ENCODE measurements at regions not wholly inside any gene's neighbourhood (a gene's known extent, or its start where the extent isn't known, plus 50 kb on each side); places are given as distances from the start of the nearest gene placed in this dataset.
"Not testable (repeated sequence)": the region's sequence is repeated elsewhere in the genome, so short reads cannot be mapped to it uniquely, and the experiment has no call there.

DNA sequence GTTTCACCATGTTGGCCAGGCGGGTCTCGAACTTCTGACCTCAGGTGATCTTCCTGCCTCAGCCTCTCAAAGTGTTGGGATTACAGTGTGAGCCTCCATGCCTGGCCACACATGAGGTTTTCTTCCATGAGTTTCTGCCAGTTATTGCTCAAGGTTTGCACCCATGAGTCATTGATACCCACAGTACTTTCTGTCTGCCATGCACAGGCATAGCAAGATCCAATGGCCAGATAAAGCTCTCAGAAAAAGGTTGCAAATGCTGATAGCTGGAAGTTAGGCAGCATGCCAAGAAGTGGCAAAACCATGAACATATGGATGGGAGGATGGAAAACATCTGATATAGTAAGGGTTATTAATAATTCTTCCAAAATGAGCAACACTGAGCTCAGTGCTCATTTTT, 298.7 kb upstream of the NRG3 start:
- no peak for DNase-seq (ENCODE audit: low read depth in 3 of 3)

DNA sequence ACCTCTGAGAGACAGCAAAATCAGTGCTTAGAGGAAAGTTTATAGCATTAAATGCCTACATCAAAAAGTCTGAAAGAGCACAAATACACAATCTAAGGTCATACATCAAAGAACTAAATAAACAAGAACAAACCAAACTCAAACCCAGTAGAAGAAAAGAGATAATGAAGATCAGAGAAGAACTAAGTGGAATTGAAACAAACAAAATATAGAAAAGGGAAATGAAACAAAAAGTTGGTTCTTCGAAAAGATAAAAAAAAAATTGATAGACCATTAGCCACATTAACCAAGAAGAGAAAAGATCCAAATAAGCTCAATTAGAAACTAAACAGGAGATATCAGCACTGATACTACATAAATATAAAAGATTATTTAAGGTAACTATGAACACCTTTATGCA, 280.0 kb upstream of the NRG3 start:
- DNase-seq (ENCODE audit: low read depth in 3 of 3), result no peak

DNA sequence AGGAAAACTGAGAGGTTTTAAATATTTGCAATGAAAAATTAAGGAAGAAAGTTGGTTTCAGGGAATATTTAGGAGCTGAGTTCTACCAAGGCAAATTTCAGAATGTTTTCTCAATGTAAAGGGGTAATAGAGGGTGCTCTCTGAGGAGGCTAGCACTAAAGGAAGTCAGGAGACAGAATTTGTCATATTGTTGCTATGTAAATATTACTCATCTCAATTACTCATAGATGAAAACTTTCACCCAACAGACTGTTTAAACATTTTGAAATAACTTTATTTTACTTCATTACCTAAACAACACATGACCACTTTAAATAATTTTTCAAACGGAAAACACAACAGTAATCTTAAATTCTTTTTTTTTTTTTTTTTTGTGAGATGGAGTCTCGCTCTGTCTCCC, 274.8 kb upstream of the NRG3 start:
- DNase-seq (ENCODE audit: low read depth in 3 of 3), result no peak

DNA sequence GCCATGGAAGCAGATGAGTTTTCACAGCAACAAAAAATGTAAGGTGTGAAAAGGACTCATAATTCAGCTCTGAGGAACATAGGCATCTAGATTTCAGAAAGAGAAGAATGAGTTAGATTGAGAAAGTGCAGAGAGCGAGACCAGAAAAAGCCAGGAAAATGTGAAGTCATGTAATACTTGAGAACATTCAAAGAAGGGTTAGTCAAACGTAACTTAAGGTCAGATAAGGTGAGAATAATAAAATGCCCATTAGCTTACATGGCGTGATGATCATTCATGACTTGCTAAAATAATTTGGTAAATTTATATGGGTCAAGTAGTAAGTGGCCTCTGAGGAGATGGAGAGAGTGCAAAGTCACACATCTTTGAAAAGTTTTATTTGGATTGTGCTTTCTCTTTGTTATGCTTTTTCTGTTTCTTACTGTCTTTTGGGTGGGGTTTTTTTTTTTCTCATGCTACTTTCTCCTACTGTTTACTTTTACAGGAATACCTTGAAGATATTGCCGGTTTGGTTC, 271.8 kb upstream of the NRG3 start:
- no peak for DNase-seq (ENCODE audit: low read depth in 3 of 3)

DNA sequence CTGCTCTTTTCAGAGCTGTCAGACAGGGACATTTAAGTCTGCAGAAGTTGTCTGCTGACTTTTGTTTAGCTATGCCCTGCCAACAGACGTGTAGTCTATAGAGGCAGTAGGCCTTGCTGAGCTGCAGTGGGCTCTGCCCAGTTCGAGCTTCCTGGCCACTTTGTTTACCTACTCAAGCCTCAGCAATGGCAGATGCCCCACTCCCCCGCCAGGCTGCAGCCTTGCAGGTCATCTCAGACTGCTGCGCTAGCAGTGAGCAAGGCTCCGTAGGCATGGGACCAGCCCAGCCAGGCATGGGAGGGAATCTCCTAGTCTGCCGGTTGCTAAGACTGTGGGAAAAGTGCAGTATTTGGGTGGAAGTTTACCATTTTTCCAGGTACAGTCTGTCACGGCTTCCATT, 230.5 kb upstream of the NRG3 start:
- not testable (repeated sequence) for DNase-seq (ENCODE audit: low read depth in 3 of 3)

DNA sequence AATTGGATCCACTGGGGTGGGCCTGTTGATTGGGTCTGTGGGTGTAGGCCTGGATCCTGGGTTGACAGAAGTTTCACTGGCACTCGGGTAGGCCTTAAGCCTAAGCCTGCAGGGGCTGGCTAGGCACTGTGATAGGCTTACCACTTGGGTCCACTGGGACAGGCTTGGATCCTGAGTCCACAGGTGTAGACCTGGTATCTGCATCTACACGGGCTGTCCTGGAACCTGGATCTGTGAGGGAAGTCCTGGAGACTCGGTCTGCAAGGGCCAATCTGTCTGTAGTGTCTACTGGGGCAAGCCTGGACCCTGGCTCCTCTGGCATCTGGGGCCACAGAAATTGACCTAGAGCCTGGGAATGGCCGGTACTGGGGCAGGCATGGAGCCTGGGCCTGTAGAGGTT, 219.0 kb upstream of the NRG3 start:
- no peak for DNase-seq (ENCODE audit: low read depth in 3 of 3)

DNA sequence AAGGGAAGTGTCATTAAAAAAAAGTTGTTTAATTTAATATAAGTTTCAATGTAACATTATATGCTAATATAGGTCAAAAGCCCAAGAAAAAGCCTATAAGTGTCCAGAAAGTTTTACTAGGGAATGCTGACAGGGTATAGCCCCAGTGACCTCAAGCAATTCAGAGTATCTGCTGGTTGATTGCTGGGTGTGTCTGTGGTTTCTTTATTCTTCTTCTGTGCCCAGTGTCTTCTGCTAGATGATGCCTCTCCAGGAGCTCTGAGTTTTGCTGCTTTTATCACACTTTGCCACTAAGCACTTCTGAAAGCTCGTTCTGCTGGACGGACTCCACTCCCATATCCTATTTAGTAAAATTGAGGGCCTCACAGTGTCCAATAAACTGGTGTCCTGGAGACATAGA, 212.2 kb upstream of the NRG3 start:
- no peak for DNase-seq (ENCODE audit: low read depth in 3 of 3)

DNA sequence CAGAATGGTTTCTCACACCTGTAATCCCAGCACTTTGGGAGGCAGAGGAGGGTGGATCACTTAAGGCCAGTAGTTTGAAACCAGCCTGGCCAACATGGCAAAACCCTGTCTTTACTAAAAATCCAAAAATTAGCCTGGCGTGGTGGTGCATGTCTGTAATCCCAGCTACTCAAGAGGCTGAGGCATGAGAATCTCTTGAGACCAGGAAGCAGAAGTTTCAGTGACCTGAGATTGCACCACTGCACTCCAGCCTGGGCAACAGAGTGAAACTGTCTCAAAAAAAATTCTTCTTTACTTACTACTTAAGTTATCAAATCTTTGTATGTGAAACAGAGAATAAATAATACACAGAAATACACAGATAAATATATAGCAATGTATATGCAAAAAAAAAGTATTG, 210.2 kb upstream of the NRG3 start:
- not testable (repeated sequence) for DNase-seq (ENCODE audit: low read depth in 3 of 3)

DNA sequence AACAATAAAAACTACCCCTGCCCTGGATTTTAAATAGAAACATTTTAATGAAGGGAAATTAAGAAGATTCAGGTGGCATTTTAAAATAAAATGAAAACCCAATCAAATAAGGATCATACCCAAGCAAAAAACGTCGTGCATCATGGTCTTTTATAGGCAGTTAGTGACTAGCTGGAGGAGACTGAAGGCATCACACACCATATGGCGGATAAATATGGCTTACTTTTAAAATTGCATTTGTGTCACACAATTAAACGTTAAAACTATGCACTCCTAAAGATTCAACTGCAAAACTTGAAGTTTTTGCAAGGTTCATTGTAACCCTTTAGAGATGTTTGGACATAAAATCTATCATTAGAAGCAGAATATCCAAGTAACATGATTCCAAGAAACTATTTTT, 200.1 kb upstream of the NRG3 start:
- DNase-seq (ENCODE audit: low read depth in 3 of 3), result no peak

DNA sequence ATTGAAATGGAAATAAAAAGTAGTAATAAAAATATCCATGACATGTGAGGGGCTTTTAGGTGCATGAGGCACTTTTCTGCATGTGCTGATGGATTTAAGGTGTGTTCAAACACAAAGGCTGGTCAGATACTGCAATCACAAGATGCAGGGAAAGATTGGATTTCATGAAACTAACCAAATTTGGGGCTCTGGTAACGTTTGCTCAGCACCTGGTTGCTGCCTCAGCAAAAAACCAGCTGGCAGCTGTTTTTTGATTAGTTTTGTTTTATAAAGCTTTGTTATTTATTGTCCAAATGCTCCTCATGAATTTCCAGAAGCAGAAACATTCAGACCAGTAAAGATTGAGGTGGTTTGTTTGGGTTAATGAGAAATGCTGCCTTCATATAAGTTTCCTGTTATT, 195.7 kb upstream of the NRG3 start:
- DNase-seq (ENCODE audit: low read depth in 3 of 3), result no peak

DNA sequence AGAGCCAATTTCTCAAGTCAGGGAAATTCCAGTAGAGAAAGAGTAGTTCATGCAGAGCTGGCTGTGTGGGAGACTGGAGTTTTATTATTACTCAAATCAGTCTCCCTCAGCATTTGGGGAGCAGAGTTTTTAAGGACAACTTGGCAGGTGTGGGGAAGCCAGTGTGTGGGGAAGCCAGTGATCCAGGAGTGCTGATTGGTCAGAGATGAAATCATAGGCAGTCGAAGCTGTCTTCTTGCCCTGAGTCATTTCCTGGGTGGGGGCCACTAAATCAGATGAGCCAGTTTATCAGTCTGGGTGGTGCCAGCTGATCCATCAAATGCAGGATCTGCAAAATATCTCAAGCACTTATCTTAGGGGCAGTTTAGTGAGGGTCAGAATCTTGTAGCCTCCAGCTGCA, 194.6 kb upstream of the NRG3 start:
- no peak for DNase-seq (ENCODE audit: low read depth in 3 of 3)

DNA sequence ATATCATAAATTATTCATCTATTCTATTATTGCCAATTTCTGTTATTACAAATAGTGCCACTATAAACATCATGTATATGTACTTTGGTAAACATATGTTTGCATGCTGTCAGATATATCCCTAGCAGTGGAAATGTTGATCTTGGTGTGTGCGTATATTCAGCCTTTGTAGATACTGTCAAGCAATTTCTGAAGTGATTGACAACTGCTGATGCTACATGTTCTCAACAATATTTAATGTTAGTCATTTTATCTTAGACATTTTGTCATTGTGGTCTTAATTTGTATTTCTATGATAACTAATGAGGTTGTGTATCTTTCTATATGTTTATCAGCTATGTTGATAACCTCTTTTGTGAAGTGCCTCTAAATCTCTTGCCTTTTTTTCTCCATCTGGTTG, 186.5 kb upstream of the NRG3 start:
- no peak for DNase-seq (ENCODE audit: low read depth in 3 of 3)

DNA sequence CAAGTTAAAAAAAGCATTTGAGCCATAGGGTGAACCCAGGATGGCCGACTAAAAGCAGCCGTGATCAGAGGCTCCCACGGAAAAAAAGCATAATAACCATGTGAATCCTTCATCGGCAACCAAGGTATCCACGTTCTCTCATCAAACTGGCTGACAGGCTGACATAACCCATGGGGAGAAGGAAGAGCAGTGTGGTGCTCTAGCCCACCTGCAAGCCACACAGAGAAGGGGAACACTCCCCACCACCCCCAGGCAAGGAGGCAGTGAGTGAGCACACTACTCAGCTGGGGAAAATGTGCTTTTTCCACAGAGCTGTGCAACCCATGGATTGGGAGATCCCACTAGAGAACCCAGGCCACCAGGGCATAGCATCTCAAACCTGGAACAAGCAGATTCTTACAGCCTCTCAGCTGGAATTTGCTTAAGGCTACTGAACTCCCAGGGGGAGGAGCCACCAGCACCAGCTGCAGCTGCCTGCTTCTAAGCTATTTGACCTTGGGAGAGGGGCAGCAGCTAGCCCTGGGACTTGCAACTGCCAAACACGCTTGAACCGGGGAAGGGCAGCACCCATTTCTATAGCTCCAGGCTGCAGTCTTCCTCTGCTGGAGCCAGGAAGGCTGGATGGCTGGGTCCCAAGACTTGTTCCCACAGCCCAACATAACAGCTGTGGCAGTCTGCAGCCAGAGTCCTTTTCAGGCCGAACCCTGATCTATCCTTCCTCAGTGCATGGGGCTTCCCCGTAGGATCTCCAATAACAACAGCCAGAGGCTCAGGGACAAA, 178.2 kb upstream of the NRG3 start:
- DNase-seq (ENCODE audit: low read depth in 3 of 3), result no peak

DNA sequence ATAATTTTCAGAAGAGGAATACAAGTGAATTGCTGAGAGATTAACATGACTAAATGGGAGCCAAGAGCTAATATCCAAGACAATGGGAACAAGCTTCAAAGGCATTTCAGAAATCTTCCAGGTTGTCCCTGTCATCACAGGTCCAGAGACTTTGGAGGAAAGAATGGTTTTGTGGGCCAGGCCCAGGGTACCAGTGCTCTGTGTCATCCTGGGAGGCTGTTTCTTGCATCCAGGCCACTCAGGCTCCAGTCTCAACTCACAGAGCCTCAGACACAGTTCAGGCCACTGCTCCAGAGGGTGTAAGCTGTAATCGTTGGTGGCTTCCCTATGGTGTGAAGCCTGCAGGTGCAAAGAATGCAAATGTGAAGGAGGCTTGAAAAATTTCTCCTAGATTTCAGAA, 170.4 kb upstream of the NRG3 start:
- no peak for DNase-seq (ENCODE audit: low read depth in 3 of 3)

DNA sequence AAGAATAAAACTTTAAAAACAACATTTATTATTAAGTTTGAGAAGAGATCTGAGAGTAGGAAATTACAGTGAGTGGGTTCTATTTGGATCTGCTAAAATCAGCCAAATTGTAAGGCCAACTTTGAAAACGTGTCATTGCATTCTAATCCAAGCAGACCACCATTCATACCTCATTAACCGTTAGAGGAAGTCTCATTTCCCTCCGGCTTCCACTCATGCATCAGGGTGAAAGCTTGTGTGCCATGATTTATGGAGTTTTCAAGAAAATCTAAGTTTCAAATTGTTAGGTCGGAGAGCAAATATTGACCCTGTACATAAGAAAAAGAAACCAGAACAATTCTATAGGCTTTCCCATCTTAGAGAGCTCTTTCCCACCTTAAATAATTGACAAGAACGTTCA, 166.6 kb upstream of the NRG3 start:
- no peak for DNase-seq (ENCODE audit: low read depth in 3 of 3)

DNA sequence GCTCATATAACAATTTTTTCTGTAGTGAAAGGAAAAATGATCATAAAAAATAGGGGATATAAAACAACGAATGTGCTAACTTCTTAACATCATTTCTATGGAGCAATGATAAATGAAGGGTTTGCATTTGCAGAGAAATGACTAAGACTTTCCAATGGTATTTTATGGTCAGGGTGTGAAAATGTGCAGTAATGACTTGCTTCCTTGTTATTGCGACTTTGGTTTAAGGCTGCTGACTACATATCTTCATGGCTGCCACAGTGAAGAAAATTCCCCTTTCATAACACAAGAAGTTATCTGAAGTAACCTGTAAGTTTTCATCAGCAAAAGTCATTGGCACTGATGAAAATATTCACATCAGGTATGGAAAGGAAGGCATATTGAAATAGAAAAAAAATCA, 166.1 kb upstream of the NRG3 start:
- no peak for DNase-seq (ENCODE audit: low read depth in 3 of 3)

DNA sequence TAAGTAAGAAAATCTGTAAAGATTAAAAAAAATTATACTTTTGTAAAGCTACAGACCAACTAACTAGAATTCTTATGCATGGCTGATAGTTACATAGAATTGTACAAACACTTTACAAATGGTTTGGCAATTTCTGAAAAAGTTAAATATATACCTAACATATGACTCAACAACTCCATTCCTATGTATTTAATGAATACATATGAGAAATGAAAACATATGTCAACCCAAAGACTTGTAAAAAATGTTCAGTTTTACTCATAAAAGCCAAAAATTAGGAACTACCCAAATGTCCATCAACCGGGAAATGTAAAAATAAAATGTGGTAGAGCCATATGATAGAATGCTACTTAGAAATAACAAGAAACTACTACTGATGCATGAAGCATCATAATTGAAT, 152.6 kb upstream of the NRG3 start:
- no peak for DNase-seq (ENCODE audit: low read depth in 3 of 3)

DNA sequence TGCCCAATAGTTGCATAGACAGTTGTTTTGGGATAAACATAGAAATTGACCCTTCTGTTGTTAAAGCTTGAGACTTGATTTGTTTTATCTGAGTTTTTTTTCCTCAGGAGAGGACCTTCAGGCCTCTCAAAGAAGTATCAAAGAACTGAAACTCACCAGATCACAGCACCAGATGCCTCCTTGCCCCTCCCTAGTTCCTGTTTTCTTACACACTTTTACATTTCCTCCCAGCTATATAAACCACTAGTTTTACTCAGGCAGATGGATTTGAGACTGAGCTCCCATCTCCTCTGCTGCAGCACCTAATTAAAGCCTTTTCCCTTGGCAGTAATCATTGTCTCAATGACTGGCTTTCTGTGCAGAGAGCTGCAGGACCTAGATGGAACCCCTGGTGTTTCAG, 150.6 kb upstream of the NRG3 start:
- DNase-seq (ENCODE audit: low read depth in 3 of 3), result no peak

DNA sequence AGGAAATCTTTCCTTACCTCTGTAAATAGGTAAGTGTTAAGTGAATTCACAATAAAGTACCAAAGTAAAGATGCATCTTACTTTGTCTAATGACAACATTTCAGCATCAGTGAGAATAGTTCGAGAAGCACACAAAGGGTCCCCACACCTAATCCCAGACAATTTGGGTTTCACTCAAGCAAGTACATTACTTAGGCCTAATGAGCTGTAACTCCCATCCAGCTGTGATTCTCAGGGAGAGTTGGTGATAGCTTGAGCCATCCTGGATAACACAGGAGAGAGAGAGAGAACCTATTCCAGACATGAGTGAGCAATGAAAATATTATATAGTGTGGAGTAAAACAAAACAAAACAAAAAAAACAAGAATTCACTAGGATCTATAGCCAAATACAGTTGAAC, 149.1 kb upstream of the NRG3 start:
- no peak for DNase-seq (ENCODE audit: low read depth in 3 of 3)

DNA sequence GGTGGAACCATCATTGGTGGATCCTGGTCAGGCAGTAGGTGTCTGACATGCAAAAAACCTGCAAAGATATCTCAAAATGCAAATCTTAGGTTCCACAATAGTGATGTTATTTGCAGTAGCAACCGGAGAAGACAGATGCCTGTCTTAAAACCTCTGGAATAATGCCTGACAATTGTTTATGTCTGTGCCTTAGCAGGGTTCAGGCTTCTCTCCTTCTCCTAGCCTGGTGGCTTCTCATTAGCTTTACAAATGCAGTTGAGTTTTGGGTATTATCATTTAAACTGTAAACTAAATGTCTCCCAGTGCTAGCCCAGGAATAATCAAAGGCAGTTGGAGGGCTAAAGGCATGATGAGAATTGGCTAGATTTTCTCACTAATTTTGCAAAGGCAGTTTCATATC, 146.3 kb upstream of the NRG3 start:
- DNase-seq (ENCODE audit: low read depth in 3 of 3), result no peak

DNA sequence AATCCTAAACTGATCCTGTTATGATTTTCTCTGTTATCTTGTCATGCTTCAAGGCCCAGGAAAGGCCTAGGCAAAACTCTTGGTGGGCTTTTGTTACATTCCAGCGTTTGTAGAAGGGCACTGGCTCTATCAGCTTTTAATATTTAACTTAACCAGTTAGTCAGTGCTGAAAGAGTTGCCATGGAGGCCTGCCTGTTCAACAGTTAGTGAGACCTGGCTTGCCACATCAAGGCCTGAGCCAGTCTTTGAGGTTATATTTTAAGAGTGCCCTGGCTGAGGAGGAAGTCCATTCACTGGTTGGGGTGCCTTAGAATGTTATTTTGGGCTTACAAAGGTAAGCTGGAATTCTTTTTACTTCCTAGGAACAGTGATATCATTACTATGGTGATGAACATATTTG, 144.1 kb upstream of the NRG3 start:
- DNase-seq (ENCODE audit: low read depth in 3 of 3), result no peak

DNA sequence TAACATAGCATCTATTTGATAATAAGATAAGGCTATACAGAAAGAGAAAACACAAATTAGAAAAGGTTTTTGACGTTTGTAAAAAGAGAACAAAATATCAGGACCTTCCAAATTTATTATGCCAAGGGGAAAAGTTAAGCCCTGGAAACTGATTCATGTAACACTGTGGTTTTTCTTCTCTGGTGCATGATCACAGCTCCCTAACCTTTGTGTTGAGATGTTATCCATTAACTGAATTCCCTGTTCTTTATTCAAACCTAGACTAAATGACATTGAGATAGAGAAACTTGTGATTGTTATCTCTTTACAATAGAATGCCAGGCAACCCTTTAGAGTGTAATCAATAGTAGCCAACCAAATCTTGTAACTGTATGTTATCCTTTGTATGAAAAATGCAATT, 141.5 kb upstream of the NRG3 start:
- no peak for DNase-seq (ENCODE audit: low read depth in 3 of 3)

DNA sequence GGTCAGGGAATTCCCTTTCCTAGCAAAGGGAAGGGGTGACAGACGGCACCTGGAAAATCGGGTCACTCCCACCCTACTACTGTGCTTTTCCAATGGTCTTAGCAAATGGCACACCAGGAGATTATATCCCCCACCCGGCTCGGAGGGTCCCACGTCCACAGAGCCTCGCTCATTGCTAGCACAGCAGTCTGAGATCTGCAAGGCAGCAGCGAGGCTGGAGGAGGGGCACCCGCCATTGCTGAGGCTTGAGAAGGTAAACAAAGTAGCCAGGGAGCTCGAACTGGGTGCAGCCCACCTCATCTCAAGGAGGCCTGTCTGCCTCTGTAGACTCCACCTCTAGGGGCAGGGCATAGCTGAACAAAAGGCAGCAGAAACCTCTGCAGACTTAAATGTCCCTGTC, 139.8 kb upstream of the NRG3 start:
- DNase-seq (ENCODE audit: low read depth in 3 of 3), result not testable (repeated sequence)

DNA sequence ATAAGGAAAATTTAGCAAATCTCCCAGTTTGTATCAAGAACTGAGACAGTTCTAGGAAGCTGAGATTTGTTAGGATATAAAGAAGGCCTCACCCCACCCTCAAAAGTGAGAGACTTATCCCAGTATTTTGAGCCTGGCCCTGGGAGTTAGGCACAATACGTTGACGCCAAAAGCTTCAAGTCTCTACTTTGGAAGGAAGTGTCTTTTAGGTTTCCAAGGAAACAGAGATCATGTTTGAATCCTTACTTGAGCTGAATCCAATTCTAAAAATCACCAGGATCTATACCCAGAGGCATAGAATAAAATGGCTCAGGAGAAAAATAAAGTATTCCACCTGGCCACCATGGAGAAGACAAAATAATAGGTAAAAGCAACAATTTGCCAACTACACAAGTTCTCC, 115.9 kb upstream of the NRG3 start:
- no peak for DNase-seq (ENCODE audit: low read depth in 3 of 3)

Measured in stimulated activated CD4-positive, alpha-beta T cell treated with anti-CD3 and anti-CD28 coated beads, TNF-alpha, amount 100 ng/mL, for 4 hours (primary cell).